Esophagus squamous epithelium (tissue), 5 donors: ENCODE measurements at regions not wholly inside any gene's neighbourhood (a gene's known extent, or its start where the extent isn't known, plus 50 kb on each side); places are given as distances from the start of the nearest gene placed in this dataset.

Experiments
- DNase-seq: peaks from one replicate; lab custom pipeline; 2025; lab: John Stamatoyannopoulos, UW
- H3K27ac ChIP-seq, 4 donors: fragments of 200-600 bp; sonication (generic); one replicate each; pipeline ENCODE4 v1.5.1; 2016 to 2019; ENCODE audit warnings: mild to moderate bottlenecking in 1 of 4
- H3K27me3 ChIP-seq, 4 donors: fragments of 200-600 bp; sonication (generic); 1 replicate in 3 of 4; 2 replicates in 1 of 4; pipeline versions ENCODE4 v1.5.1 to v1.6.0; 2017 to 2021; ENCODE audit warnings: antibody characterized with exemption in 1 of 4
- H3K36me3 ChIP-seq, 3 donors: fragments of 200-600 bp; sonication (generic); one replicate each; pipeline ENCODE4 v1.5.1; 2016 to 2019
- H3K4me1 ChIP-seq, 3 donors: fragments of 200-600 bp; sonication (generic); one replicate each; pipeline ENCODE4 v1.5.1; 2017 to 2019
- H3K4me3 ChIP-seq, 4 donors: fragments of 200-600 bp; sonication (generic); 1 replicate in 3 of 4; 2 replicates in 1 of 4; pipeline ENCODE4 v1.5.1; 2016 to 2019; ENCODE audit warnings: mild to moderate bottlenecking in 2 of 4, moderate library complexity in 1 of 4
- H3K9me3 ChIP-seq, 3 donors: fragments of 200-600 bp; sonication (generic); one replicate each; pipeline ENCODE4 v1.5.1; 2016 to 2019
- CTCF ChIP-seq, 6 experiments: fragments of 450-650 bp in 4 of 6; fragments of 200-600 bp in 2 of 6; sonication (generic) in 2 of 6; IDR thresholded peaks; one replicate each; pipeline ENCODE4 v1.5.1; 2016 to 2019; ENCODE audit warnings: antibody characterized with exemption in 6 of 6, mild to moderate bottlenecking in 4 of 6, moderate library complexity in 4 of 6
- POLR2A ChIP-seq, 4 donors: fragments of 450-650 bp; IDR thresholded peaks; one replicate each; pipeline ENCODE4 v1.6.1; 2017; ENCODE audit warnings: antibody characterized with exemption in 4 of 4, mild to moderate bottlenecking in 4 of 4, moderate library complexity in 3 of 4
- WGBS, 2 donors: methylation state at CpG; one replicate each; pipeline ENCODE4 v1.1.5; 2018; 5-methylcytosine and 5-hydroxymethylcytosine counted together
- intact Hi-C: fragments of 100-400 bp; cut with DNase I; formaldehyde crosslinking; loops from one replicate; pipeline ENCODE4 v1.15.0; 2022
- donor health status: DM: yes; HTN: yes; CAD: no.

- Histone ChIP-seq H3K36me3 (no peaks in the 10 kb centered on the region), H3K27me3 (no peaks in the 10 kb centered on the region), H3K4me1 (no peaks in the 10 kb centered on the region), H3K9me3 (no peaks in the 10 kb centered on the region), H3K4me3 (no peak overlapping the region), H3K27ac (no peak overlapping the region)
- TF ChIP-seq POLR2A (IDR thresholded peaks at IDR 0.05), result no peak
- no peak for TF ChIP-seq CTCF (IDR thresholded peaks at IDR 0.05)
- intact Hi-C loops, result no loop called here
- no peak for DNase-seq
- WGBS, 2 donors, result 85 to 91% methylated on average over 1 of the region's 1 CpG
These were observed 199.4 kb downstream of the NOL4 start for GRCh38 chr18:34025191-34025801.

GRCh38 chr18:34023471-34023870 lies 201.2 kb downstream of the NOL4 start:
- TF ChIP-seq POLR2A (IDR thresholded peaks at IDR 0.05), result no peak
- TF ChIP-seq CTCF (IDR thresholded peaks at IDR 0.05), result no peak
- no peaks in the 10 kb centered on the region for H3K27me3 ChIP-seq
- no peaks in the 10 kb centered on the region for H3K36me3 ChIP-seq
- H3K9me3 ChIP-seq, result no peaks in the 10 kb centered on the region
- no peak overlapping the region for H3K4me3 ChIP-seq
- 70 to 74% methylated on average over 4 of the region's 4 CpGs for WGBS, 2 donors
- no peak overlapping the region for H3K27ac ChIP-seq
- intact Hi-C loops, result no loop called here
- DNase-seq, result no peak
- no peaks in the 10 kb centered on the region for H3K4me1 ChIP-seq

GRCh38 chr18:34018336-34018735 lies 206.4 kb downstream of the NOL4 start:
- intact Hi-C loops, result no loop called here
- no peak for TF ChIP-seq POLR2A (IDR thresholded peaks at IDR 0.05)
- no peak for TF ChIP-seq CTCF (IDR thresholded peaks at IDR 0.05)

GRCh38 chr18:34003687-34004086 lies 221.0 kb downstream of the NOL4 start:
- Histone ChIP-seq H3K27ac (no peak overlapping the region), H3K27me3 (no peaks in the 10 kb centered on the region), H3K4me3 (no peak overlapping the region), H3K9me3 (no peaks in the 10 kb centered on the region), H3K4me1 (no peaks in the 10 kb centered on the region), H3K36me3 (no peaks in the 10 kb centered on the region)
- 37 to 44% methylated on average over 1 of the region's 1 CpG for WGBS, 2 donors
- DNase-seq, result no peak
- intact Hi-C loops, result no loop called here
- TF ChIP-seq CTCF (IDR thresholded peaks at IDR 0.05), result no peak
- TF ChIP-seq POLR2A (IDR thresholded peaks at IDR 0.05), result no peak

More at GRCh38 chr18:34018336-34018735, 206.4 kb downstream of the NOL4 start:
- Histone ChIP-seq H3K9me3 (no peaks in the 10 kb centered on the region), H3K4me3 (no peak overlapping the region), H3K36me3 (no peaks in the 10 kb centered on the region), H3K27ac (no peak overlapping the region), H3K4me1 (peaks cover 0 to 6% (median 0%) of the 10 kb centered on the region in 3 donors), H3K27me3 (peaks cover 0 to 9% (median 0%) of the 10 kb centered on the region in 4 donors)
- DNase-seq, result no peak
- 22 to 37% methylated on average over 1 of the region's 1 CpG for WGBS, 2 donors

GRCh38 chr18:34002130-34002529 lies 222.6 kb downstream of the NOL4 start:
- no peaks in the 10 kb centered on the region for H3K4me1 ChIP-seq
- TF ChIP-seq CTCF (IDR thresholded peaks at IDR 0.05) (no peak), POLR2A (IDR thresholded peaks at IDR 0.05) (no peak)
- no peak overlapping the region for H3K4me3 ChIP-seq
- H3K36me3 ChIP-seq, result no peaks in the 10 kb centered on the region
- WGBS, 2 donors, result 56 to 58% methylated on average over 1 of the region's 1 CpG
- no peaks in the 10 kb centered on the region for H3K27me3 ChIP-seq
- no peak overlapping the region for H3K27ac ChIP-seq
- no peak for DNase-seq
- H3K9me3 ChIP-seq, result no peaks in the 10 kb centered on the region
- intact Hi-C loops, result no loop called here
